SIG-M5 (cell line): ENCODE measurements at regions not wholly inside any gene's neighbourhood (a gene's known extent, or its start where the extent isn't known, plus 50 kb on each side); places are given as distances from the start of the nearest gene placed in this dataset.
"Not testable (repeated sequence)": the region's sequence is repeated elsewhere in the genome, so short reads cannot be mapped to it uniquely, and the experiment has no call there.

Experiments used
- DNase-seq: peaks from one replicate; lab custom pipeline; 2025; lab: John Stamatoyannopoulos, UW

- DNase-seq = no peak
Observed at GRCh38 chr20:24418731-24419130, 50.7 kb upstream of the SYNDIG1 start.

GRCh38 chr20:24417485-24417884, 51.9 kb upstream of the SYNDIG1 start:
- DNase-seq = no peak

GRCh38 chr20:24415444-24415843, 54.0 kb upstream of the SYNDIG1 start:
- not testable (repeated sequence) for DNase-seq

DNA sequence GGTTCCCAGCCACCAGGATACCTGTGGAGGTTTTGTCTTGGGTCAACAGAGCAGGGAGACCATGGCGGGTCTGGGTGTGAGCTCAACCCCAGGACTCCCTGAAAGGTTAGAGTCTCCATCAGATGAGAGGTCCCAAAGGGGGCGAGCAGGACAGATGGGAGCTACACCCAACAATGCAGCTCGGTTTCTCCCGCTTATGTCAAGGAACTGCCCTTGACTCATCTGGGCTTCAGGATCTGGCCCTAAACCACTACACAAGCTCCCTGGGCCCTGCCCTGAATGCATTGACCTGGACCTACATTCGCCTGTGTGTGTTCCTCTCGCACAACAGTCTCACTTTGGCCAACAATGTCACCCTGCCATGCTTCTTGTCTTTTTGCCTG, 57.6 kb upstream of the SYNDIG1 start:
- no peak for DNase-seq

DNA sequence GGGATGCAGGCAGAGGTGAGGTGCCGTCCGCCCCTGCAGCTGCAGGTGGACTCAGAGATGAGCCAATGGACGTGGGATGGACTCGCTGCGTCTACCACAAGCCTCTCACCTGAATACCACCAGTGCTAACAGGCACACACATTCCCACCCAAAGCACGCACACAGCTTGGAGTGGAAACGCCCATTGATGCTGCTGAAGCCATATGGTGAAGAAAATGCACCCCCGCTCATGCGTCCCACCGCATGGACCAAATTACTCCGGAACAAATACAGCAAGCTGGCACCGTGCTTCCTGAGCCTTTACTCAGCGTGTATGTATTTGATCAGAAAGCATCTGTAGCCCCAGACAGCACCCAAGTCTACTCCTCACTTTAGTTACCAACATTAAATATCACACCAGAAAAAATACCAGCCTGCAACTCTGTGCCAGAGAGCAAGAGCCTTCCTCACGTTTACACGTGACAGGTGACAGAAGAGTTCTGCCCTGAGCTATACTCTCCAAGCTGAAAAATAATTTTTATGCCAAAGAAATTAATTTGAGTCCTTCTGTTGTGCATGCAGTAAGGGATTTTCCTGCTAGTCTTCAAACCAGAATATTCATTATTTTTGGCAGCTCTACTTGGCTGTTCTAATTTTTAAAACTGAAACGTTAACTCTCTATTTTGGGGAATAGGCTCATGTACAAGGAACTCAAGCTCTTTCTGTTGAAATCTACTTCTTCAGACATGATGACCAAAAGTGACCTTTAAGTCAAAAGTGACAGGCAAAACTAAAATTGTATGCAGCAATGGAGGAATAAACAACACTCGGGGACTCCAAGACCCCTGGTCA, 58.2 kb upstream of the SYNDIG1 start:
- no peak for DNase-seq

DNA sequence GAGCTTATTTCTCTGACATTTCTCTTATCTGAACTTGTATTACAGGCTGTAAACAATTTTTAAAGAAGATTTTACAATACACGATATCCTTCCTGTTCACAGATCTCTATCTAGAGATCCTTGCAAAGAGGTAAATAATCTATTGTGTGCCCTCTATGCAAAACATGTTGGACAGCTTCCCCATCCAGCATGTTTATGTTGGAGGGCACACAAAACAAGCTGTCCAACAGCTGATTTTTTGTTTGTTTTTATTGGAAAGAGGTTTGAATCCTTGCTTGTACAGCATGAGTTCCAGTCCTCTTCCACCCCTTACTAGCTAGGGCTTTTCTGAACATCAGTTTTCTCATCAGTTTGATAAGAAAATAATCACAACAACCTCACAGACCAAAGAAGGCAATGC, 62.3 kb upstream of the SYNDIG1 start:
- no peak for DNase-seq

DNA sequence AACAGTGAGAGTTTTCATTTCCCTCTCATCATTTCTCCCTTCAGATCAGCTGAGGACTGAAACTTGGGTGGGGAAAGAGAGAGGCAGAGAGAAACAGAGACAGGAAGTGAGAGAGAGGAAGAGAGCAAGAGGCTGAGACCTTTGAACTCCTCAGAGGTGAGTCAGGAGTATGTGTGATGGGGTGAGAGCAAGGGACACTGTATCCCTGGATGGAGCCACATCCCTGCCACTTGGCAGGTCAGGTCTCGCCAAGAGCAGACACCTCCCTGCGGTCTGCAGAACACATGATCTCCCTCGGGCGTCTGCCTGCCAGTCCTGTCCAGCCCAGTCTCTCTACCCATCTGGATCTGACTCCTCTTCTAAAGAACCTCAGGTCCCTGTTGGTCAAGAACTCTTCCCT, 62.7 kb upstream of the SYNDIG1 start:
- DNase-seq = no peak

DNA sequence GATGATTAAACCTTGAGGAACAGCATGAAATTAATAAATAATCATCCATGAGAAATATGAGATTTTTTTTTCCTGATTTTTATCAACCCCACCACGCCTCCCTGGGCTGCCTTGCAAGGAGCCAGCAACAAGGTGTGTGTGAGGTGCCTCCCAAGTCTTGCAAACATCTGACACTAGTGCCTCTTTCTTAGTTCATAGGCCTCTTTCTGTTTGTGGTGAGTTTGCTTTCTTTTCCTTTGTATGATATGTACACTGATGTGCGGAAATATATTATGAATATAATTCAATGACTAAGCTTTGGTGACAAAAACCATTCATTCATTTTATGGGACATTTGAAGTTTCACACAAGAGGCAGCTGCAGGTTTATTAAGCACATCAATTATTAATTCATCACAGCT, 63.2 kb upstream of the SYNDIG1 start:
- no peak for DNase-seq

DNA sequence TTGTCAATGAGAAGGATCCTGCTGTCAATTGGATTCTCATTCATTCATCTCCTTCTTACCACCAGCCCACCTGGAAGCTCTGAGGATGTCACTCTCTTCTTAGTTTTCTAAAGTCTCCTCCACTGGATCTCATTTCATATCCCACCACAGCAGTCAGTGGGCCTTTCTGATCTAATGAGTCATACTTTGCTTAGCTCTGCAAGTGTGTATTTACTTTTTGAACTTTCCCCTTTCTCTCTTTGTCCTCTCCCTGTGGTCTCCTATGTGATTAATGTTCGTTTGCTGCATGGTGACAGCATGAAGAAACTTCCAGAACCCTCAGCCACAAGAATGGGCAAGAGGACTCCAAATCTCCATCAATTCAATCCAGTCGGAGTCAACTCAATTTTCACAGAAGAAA, 63.6 kb upstream of the SYNDIG1 start:
- DNase-seq = no peak

DNA sequence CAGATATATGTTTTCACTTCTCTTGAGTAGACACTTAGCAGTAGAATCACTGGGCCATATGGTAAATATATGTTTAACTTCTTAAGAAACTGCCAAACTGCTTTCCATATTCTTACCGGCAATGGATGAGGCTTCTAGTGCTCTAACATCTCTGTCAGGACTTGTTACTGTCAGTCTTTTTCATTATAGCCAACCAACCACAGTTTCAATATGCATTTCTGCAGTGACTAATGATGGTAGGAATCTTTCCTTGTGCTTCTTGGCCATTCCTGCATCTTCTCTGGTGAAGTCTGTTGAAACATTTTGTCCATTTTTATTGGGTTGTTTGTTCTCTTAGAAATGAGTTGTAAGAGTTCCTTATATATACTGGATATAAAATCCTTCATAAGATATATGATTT, 66.0 kb upstream of the SYNDIG1 start:
- no peak for DNase-seq

GRCh38 chr20:24402188-24402587, 67.2 kb upstream of the SYNDIG1 start:
- DNase-seq = no peak

GRCh38 chr20:24395151-24395550, 74.3 kb upstream of the SYNDIG1 start:
- no peak for DNase-seq

- DNase-seq = no peak
Observed at GRCh38 chr20:24393903-24394302, 75.5 kb upstream of the SYNDIG1 start.

DNA sequence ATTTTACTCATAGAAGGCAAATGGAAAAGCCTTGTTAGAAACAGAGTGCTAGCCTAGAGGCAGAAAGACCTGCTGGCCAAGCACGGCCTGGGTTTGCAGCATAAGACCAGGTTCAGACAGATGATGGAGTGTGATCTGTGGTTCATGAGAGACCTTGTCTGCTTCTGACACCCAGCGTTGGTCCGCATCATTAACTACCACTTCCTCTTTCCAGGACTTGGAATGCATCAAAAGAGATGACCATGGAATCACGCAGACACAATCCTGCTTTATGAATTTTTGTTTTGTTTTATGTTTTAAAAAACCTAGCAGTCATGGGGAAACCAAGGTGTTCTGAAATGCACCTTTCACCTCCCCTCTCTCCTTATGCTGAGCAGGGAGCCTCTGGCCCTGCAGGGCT, 76.8 kb upstream of the SYNDIG1 start:
- no peak for DNase-seq

DNA sequence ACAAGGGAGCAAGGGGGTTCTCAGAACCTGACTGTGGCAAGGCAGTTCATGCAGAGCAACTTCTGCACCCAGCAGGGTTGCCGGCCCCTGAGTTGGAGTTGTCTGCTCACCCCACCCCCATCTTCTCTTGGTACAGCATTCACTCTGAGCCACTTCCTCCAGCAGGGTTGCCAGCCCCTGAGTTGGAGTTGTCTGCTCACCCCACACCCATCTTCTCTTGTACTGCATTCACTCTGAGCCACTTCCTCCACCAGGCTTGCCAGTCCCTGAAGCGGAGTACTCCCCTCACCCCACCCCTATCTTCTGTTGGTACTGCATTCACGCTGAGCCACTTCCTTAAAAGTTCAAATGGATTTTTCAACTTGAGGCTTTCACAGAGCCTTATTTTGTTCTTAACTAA, 79.7 kb upstream of the SYNDIG1 start:
- no peak for DNase-seq

DNA sequence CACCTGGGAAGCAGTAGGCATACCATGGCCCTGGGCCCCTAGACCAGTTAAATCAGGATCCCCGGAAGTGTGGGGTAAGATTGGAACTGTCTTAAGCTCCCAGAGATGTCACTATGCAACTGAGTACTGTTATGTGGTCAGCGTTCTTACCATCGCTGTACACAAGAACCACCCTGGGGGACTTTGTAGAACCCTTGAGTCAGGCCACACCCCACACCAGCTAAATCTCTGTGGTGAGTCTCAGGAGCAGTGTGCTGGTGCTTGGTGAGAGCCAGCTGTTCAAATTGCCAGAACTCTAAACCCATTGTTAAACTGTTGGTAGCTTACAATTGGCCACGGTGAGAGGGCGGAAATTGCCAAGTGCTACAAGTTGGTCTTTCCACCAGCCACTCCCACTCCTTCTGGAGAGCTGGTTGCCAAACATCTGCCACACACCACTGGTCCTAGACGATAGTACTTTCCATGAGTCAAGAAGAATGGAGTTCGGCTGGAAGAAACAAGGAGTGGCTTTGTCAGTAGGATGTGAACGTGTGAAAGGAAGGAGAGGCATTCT, 80.5 kb upstream of the SYNDIG1 start:
- DNase-seq = no peak

GRCh38 chr20:24385547-24385946, 83.9 kb upstream of the SYNDIG1 start:
- no peak for DNase-seq

- no peak for DNase-seq
Observed at GRCh38 chr20:24384865-24385264, 84.6 kb upstream of the SYNDIG1 start.

GRCh38 chr20:24382743-24383142, 86.7 kb upstream of the SYNDIG1 start:
- no peak for DNase-seq

DNA sequence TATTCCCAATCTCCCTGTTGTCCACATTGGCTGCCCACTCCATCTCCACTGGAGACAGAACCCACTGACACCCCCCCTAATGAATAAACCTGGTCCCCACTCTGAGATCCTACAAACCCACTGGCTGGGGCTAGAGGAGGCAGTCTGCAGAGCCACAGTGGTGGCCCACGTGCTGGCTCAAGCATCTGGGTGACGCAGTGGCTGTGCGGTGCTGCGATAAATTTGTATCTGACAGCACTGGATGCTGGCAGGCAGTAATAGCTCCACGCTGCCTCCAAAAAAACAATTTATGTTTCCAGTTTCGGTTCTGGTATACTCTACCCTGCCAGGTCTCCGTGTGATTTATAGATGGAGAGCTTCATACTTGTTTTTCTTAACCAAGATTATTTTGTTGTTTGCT, 87.1 kb upstream of the SYNDIG1 start:
- no peak for DNase-seq

DNA sequence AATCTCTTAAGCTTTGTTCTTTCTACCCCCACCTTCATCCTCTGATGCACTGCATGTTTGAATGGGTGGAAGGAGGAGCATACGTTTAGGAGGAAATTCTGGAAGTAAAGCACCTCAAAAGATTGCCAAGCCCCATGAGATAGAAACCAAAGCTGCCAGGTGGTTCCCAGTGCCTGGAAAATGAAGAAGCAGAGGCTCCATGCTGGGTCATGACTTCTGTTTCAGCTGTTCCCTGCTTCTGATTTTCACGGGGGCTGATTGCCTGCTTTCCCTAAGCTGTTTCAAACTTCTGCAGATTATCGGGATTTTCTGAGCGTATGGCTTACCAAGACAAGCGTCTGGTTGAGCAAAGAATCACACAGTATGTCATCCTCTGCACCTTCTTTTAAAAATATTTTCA, 87.5 kb upstream of the SYNDIG1 start:
- DNase-seq = no peak

DNA sequence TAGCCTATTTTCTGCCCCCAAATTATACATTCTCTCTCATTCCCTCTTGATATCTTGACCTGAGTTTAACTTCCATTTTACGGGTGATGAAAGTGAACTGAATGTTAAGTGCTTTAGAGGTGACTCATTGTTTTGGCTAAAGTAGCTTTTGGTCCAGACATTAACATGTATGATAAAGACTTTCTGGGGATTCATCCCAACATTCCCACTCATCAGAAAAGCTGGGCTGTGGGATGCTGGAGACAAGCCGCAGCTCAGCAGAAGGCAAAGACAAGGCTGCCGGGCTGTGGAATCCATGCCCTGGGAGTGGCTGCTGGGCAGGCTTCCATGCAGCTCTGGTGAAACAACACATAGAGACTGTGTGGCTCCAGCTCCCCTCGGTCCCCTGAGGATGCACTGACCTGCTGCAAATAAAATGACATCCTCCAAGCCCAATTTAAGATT, 89.9 kb upstream of the SYNDIG1 start:
- DNase-seq = no peak

DNA sequence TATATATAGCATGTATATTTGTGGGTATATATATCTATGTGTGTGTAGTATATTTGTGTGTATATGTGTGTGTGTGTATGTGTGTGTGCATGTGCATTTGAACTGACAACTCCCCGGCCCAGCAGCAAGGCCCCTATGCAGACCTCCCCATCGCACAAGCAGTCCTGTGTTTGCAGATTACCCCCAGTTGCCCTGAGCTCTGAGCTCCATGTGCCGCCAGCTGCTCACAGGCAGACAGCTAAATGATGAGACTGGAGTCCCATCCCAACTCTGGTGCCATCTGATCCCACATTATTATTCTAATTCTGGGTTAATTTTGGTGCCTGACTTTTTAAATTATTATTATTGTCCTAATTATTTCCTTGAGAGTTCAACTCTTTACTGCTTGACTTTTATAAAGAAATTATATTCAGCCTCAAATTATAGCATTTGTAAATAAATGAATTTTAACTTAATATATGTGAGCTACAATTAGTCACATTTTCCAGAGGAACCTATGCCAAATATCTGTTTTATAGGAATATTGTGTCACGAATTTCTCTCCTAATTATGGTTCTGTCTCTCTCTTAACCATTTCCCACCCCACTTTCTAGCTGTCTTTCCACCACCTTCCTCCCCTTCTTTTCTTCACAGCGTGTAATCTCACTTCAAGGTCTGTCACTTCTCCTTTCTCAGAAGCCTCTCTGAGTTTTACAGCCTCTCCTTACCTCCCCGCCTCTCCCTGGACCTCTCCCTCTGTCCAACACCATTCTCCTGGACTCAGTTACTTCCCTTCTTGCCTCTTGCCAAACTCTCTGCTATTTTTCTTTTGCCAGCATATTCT, 90.6 kb upstream of the SYNDIG1 start:
- DNase-seq = no peak
